ENCODE measurements at regions not wholly inside any gene's neighbourhood (a gene's known extent, or its start where the extent isn't known, plus 50 kb on each side); places are given as distances from the start of the nearest gene placed in this dataset.
A peak's percentile ranks its signal among the peaks of the same experiment; 100 is the strongest.

DNA sequence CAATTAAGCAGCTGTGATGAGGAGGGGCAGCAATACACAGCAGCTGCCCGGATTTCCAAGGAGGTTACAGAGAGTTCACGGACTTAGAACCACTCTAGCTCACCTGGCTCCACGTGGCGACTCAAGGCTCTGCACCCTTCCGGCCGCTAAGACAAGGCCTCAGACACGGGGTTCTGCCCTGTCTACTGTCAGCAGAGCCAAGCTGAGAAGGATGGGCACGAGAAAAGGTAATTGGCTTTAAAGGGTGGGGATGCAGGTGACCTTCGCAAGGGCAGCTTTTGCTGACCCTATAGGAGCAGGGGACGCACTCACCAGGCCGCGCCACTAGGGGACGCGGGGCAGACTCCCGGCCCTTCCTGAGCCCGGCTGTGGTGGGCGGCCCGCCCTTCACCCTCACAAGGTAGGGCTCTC lies 152.4 kb downstream of the KIF20B start:
- DNase-seq (ENCODE audit: extremely low spot score, unreplicated experiment): no peak
- H3K36me3 Mint-ChIP-seq: no peaks in the 10 kb centered on the region
- no peak overlapping the region for H3K4me3 Mint-ChIP-seq
- TF ChIP-seq, protein P1, sequence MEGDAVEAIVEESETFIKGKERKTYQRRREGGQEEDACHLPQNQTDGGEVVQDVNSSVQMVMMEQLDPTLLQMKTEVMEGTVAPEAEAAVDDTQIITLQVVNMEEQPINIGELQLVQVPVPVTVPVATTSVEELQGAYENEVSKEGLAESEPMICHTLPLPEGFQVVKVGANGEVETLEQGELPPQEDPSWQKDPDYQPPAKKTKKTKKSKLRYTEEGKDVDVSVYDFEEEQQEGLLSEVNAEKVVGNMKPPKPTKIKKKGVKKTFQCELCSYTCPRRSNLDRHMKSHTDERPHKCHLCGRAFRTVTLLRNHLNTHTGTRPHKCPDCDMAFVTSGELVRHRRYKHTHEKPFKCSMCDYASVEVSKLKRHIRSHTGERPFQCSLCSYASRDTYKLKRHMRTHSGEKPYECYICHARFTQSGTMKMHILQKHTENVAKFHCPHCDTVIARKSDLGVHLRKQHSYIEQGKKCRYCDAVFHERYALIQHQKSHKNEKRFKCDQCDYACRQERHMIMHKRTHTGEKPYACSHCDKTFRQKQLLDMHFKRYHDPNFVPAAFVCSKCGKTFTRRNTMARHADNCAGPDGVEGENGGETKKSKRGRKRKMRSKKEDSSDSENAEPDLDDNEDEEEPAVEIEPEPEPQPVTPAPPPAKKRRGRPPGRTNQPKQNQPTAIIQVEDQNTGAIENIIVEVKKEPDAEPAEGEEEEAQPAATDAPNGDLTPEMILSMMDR (conservative IDR thresholded peaks at IDR 0.05): peak; percentile 65
- H3K27me3 Mint-ChIP-seq: peaks cover 3% of the 10 kb centered on the region
- no peaks in the 10 kb centered on the region for H3K9me3 Mint-ChIP-seq
- H3K4me1 Mint-ChIP-seq (ENCODE audit: unreplicated experiment): no peaks in the 10 kb centered on the region
- no peak overlapping the region for H3K27ac Mint-ChIP-seq

DNA sequence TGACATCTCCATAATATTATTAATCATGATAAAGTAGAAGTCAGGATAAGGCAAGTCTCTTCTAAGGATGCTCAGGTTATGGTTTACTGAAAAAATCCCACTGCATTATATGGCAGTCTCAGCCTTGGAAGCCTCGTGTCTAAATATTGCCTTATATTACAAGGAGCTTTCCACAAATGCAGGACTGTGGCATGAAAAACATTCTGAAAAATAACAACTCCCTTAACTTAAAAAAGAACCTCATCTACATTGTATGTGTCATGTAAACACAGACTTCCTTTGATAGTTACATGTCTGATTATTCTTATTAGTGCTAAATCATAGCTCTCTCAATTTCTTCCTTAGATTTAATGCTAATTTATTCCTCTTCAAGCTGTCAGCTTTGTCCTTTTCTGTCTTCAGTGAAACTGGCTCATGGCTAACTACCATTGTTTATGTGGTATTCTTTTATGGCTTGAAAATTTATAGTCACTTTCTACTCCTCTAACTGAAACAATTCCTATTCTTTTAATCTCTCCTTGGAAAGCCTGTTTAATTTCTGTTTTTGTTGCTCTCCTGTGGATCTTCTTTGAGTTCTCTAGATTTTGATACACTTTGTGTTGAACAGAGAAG lies 156.1 kb downstream of the KIF20B start:
- H3K27ac Mint-ChIP-seq: no peak overlapping the region
- H3K36me3 Mint-ChIP-seq: no peaks in the 10 kb centered on the region
- peaks cover 2% of the 10 kb centered on the region for H3K27me3 Mint-ChIP-seq
- TF ChIP-seq, protein P1 (conservative IDR thresholded peaks at IDR 0.05): no peak
- no peak overlapping the region for H3K4me3 Mint-ChIP-seq
- H3K9me3 Mint-ChIP-seq: no peaks in the 10 kb centered on the region
- no peaks in the 10 kb centered on the region for H3K4me1 Mint-ChIP-seq (ENCODE audit: unreplicated experiment)
- no peak for DNase-seq (ENCODE audit: extremely low spot score, unreplicated experiment)

DNA sequence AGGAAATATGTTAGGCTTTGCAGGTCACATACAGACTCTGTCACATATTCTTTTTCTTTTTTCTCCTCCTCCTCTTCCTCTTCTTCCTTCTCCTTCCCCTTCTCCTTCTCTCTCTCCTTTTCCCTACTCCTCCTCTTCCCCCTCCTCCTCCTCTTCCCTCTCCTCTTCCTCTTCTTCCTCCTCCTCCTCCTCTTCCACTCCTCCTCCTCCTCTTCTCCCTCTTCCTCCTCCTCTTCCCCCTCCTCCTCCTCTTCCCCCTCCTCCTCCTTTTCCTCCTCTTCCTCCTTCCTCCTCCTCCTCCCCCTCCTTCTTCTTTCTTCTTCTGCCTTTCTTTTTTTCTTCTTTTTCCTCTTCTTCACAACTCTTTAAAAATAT lies 159.8 kb downstream of the KIF20B start:
- Mint-ChIP-seq H3K27me3 (peaks cover 7% of the 10 kb centered on the region), H3K4me1 (ENCODE audit: unreplicated experiment) (no peaks in the 10 kb centered on the region), H3K36me3 (no peaks in the 10 kb centered on the region), H3K27ac (no peak overlapping the region), H3K9me3 (no peaks in the 10 kb centered on the region), H3K4me3 (no peak overlapping the region)
- no peak for DNase-seq (ENCODE audit: extremely low spot score, unreplicated experiment)
- TF ChIP-seq, protein P1 (conservative IDR thresholded peaks at IDR 0.05): no peak

DNA sequence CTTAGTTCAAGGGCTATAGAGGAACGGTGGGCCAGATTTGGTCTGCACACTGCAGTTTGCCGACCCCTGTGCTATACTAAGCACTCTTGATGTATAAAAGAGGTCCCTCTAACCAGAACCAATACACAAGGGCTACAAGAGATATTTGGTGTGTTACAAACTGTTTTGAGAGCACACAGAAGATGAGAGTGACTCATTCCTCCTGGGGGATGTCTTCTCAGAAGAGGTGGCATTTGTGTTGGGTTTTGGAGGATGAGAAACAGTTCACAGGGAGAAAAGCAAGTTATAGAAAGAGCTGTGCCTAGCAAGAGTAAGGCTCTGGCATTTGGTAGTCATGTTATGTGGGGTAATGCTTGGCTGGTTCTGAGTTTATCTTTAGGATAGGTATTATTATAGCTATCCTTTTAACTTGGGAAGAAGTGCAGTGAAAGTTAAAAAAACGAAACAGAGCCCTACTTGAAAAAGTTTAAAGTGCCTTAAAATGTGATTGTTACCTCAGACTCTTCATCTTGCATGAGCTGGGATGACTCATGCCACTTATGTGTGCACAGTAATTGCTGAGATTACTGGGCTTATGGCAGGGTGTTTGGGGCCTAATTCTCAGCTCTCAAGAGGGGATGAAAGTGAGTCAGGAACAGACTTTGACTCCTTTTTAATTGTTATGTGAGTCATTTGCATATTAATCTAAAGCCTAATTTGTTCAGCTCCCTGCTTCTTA lies 160.4 kb downstream of the KIF20B start:
- Mint-ChIP-seq H3K9me3 (no peaks in the 10 kb centered on the region), H3K27me3 (peaks cover 7% of the 10 kb centered on the region), H3K27ac (no peak overlapping the region), H3K36me3 (no peaks in the 10 kb centered on the region), H3K4me3 (no peak overlapping the region), H3K4me1 (ENCODE audit: unreplicated experiment) (no peaks in the 10 kb centered on the region)
- DNase-seq (ENCODE audit: extremely low spot score, unreplicated experiment): no peak
- TF ChIP-seq, protein P1 (conservative IDR thresholded peaks at IDR 0.05): no peak

DNA sequence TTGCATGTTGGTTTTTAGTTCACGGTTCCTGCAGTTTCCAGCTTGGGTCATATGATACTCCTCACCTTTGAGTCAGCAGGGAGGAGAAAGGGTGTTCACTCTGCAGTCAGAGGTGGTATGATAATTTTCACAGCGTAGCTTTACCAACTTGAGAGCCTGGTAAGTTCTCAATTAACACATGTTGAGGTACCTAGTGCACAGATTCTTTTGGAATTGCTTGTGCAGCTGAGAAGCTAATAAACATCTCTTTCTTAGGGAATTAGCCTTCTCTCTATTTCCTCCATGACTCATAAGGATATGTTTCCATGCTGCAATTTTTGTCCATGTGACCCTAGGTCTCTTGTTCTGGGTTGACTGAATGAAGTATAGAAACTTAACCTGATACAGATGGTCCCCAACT lies 166.6 kb downstream of the KIF20B start:
- Mint-ChIP-seq H3K36me3 (no peaks in the 10 kb centered on the region), H3K9me3 (no peaks in the 10 kb centered on the region), H3K4me1 (ENCODE audit: unreplicated experiment) (peaks cover 9% of the 10 kb centered on the region), H3K27me3 (peaks cover 7% of the 10 kb centered on the region), H3K27ac (no peak overlapping the region), H3K4me3 (no peak overlapping the region)
- TF ChIP-seq, protein P1 (conservative IDR thresholded peaks at IDR 0.05): no peak
- no peak for DNase-seq (ENCODE audit: extremely low spot score, unreplicated experiment)

Measured in type B pancreatic cell (in vitro differentiated cells).